ENCODE measurements at regions not wholly inside any gene's neighbourhood (a gene's known extent, or its start where the extent isn't known, plus 50 kb on each side); places are given as distances from the start of the nearest gene placed in this dataset.

DNA sequence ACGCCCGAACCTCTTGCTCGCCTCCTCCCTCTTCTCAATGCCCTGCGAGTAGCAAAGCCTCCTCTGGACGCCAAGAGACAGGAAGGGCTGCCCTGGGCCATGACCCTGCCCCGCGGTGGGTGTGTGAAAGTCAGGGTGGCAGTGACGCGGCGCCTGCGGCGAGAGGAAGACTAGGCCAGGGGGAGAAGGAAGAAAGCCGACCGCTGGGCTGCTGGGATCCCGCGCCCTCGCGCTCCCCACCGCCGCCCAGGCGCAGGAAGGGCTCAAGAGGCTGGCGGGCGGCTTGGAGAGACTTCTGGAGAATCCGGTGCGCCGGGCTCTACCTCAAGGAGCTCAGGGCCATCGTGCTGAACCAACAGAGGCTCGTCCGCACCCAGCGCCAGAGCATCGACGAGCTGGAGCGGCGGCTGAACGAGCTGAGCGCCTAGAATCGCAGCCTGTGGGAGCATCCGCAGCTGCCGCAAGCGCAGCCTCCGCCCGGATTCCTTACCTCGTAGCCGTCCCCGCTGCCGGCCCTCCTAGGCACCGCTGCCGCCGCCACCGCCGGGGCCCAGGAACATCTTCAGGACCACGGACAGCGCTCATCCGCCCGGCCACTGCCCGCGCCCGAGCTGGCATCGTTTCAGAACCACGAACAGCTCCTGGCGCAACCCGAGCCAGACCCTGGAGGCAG is 105.0 kb upstream of the PRB2 start:
- in situ Hi-C loops (cut with MboI; ENCODE audit: low pct_unique_long_range_greater_than_20kb, low sequenced_read_pairs, unreplicated experiment), result no loop called here
- peak; percentile 51 for DNase-seq (ENCODE audit: low spot score)
- TF ChIP-seq, protein P1, sequence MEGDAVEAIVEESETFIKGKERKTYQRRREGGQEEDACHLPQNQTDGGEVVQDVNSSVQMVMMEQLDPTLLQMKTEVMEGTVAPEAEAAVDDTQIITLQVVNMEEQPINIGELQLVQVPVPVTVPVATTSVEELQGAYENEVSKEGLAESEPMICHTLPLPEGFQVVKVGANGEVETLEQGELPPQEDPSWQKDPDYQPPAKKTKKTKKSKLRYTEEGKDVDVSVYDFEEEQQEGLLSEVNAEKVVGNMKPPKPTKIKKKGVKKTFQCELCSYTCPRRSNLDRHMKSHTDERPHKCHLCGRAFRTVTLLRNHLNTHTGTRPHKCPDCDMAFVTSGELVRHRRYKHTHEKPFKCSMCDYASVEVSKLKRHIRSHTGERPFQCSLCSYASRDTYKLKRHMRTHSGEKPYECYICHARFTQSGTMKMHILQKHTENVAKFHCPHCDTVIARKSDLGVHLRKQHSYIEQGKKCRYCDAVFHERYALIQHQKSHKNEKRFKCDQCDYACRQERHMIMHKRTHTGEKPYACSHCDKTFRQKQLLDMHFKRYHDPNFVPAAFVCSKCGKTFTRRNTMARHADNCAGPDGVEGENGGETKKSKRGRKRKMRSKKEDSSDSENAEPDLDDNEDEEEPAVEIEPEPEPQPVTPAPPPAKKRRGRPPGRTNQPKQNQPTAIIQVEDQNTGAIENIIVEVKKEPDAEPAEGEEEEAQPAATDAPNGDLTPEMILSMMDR (IDR thresholded peaks at IDR 0.05; ENCODE audit: extremely low read depth, insufficient read depth, missing control alignments), result no peak

DNA sequence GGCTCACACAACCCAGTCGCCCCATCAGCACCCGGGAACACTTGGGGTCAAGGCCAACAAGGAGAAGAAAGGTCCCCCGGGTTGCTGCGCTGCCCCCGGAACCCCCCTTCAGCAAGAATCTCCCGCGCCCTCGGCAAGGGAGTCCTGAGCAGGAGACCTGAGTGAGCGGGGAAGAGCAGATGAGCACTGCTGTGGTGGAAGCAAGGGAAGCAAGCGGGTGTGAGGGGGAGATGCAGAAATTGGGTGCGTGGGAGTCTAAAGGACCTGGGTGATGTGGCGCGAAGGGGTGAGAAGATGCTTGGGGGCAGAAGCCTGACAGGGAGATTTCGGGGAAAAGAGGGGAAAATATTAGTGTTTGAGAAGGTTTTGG is 105.5 kb upstream of the PRB2 start:
- TF ChIP-seq, protein P1 (IDR thresholded peaks at IDR 0.05; ENCODE audit: extremely low read depth, insufficient read depth, missing control alignments), result no peak
- in situ Hi-C loops (cut with MboI; ENCODE audit: low pct_unique_long_range_greater_than_20kb, low sequenced_read_pairs, unreplicated experiment), result no loop called here

DNA sequence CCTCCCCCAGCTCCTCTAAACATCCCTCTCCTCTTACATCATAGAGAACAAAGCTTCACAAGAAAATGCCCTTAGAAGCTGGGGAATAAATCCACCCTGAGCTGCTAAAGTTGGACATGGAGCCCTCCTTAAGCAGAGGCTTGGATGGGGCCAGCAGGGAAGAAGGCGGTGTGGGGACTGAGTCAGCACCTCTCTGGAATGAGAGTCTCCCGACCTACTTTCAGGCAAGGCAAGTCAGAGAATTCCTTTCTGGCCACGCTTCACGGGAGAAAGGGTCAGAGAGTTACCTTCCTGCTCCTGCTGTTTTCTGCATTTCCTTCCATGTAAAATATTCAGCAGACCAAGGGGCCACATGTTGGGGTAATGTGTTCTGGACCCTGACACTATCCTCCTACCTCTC is 113.3 kb upstream of the PRB2 start:
- no peak for DNase-seq (ENCODE audit: low spot score)
- TF ChIP-seq, protein P1 (IDR thresholded peaks at IDR 0.05; ENCODE audit: extremely low read depth, insufficient read depth, missing control alignments), result no peak
- in situ Hi-C loops (cut with MboI; ENCODE audit: low pct_unique_long_range_greater_than_20kb, low sequenced_read_pairs, unreplicated experiment), result no loop called here

More for the DNA sequence above, 105.5 kb upstream of the PRB2 start:
- no peak for DNase-seq (ENCODE audit: low spot score)

DNA sequence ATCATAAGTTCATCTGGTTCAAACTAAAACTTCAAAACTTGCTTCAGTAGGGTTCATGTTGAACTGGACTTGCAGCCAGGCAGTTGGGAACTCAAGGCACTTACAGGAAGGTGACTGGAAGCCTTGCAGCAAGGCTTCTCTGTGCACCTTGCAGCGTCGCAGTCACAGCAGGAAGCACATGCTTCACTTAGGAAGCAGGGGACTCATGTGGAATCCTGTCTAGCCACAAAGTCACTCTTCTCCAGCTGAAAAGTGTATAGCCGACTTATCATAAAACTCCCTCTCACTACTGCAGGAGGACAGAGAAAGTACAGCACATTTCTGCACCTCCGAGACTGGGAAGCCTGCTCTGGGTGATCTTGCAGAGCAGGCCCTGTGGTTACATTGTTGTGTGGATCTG is 114.0 kb upstream of the PRB2 start:
- TF ChIP-seq, protein P1 (IDR thresholded peaks at IDR 0.05; ENCODE audit: extremely low read depth, insufficient read depth, missing control alignments), result no peak
- in situ Hi-C loops (cut with MboI; ENCODE audit: low pct_unique_long_range_greater_than_20kb, low sequenced_read_pairs, unreplicated experiment), result no loop called here
- no peak for DNase-seq (ENCODE audit: low spot score)

DNA sequence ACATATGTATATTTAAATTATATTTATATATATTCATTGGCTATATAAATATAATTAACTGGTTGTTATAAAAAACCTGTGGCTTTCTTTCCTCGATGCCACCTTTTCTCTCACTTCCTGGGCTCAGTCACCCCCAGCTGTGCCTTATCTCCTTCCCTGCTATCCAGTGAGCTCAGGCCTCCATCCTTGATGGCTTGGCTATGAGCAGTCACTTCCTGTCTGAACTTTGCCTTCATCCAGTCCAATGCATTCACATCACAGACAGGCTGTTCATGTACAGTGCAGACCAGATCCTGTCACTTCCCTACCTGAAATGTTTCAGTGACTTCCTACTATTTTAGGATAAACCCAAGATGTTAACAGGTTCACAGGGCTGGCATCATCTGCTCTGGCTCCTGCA is 115.3 kb upstream of the PRB2 start:
- in situ Hi-C loops (cut with MboI; ENCODE audit: low pct_unique_long_range_greater_than_20kb, low sequenced_read_pairs, unreplicated experiment), result no loop called here
- DNase-seq (ENCODE audit: low spot score), result no peak
- TF ChIP-seq, protein P1 (IDR thresholded peaks at IDR 0.05; ENCODE audit: extremely low read depth, insufficient read depth, missing control alignments), result no peak

DNA sequence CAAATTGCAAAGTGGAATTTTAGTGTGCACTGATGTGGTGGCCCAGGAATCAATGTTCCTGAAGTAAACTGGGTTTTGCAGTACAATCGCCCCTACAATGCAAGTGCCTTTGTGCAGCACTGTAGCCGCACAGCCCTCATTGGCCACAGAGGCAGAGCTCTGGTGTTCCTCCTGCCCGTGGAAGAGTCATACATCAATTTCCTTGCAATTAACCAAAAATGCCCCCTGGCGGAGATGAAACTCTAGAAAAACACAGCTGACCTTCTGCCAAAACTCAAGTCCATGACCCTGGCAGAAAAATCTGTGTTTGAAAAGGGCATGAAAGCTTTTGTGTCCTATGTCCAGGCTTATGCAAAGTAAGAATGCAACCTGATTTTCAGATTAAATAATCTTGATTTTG is 117.9 kb upstream of the PRB2 start:
- DNase-seq (ENCODE audit: low spot score), result no peak
- TF ChIP-seq, protein P1 (IDR thresholded peaks at IDR 0.05; ENCODE audit: extremely low read depth, insufficient read depth, missing control alignments), result no peak
- in situ Hi-C loops (cut with MboI; ENCODE audit: low pct_unique_long_range_greater_than_20kb, low sequenced_read_pairs, unreplicated experiment), result no loop called here
